ENCODE measurements at regions not wholly inside any gene's neighbourhood (a gene's known extent, or its start where the extent isn't known, plus 50 kb on each side); places are given as distances from the start of the nearest gene placed in this dataset.

DNA sequence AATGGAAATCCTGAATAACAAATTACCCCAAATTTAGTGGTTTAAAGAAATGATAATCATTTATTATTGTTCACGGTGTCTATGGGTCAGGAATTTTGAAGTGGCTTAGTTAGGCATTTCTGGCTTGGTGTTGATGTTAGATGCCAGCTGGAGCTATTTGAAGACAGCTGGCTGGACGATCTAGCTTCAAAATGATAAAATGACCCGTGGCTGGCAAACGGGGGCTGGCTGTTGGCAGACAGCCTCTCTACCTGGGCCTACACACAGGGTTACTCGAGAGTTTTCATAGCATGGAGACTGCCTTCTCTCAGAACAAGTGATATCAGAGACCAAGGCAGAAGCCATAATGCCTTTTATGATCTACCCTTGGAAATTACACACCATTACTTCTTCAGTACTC is 285.2 kb downstream of the METTL15 start:
- H3K4me3 ChIP-seq (ENCODE audit: low read depth, low read length) = no peak overlapping the region
- TF ChIP-seq, protein P1, sequence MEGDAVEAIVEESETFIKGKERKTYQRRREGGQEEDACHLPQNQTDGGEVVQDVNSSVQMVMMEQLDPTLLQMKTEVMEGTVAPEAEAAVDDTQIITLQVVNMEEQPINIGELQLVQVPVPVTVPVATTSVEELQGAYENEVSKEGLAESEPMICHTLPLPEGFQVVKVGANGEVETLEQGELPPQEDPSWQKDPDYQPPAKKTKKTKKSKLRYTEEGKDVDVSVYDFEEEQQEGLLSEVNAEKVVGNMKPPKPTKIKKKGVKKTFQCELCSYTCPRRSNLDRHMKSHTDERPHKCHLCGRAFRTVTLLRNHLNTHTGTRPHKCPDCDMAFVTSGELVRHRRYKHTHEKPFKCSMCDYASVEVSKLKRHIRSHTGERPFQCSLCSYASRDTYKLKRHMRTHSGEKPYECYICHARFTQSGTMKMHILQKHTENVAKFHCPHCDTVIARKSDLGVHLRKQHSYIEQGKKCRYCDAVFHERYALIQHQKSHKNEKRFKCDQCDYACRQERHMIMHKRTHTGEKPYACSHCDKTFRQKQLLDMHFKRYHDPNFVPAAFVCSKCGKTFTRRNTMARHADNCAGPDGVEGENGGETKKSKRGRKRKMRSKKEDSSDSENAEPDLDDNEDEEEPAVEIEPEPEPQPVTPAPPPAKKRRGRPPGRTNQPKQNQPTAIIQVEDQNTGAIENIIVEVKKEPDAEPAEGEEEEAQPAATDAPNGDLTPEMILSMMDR (conservative IDR thresholded peaks at IDR 0.05; ENCODE audit: low read depth, low read length) = no peak
- no peak for DNase-seq (ENCODE audit: low read depth)

DNA sequence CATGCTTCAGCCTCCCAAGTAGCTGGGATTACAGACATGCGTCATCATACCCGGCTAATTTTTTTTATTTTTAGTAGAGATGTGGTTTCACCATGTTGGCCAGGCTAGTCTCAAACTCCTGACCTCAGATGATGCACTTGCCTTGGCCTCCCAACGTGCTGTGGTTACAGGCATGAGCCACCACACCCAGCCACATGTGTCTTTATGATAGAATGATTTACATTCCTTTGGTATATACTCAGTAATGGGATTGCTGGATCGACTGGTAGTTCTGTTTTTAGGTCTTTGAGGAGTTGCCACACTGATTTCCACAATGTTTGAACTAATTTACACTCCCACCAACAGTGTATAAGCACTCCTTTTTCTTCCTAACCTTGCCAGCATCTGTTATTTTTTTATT is 276.2 kb downstream of the METTL15 start:
- H3K4me3 ChIP-seq (ENCODE audit: low read depth, low read length) = no peak overlapping the region
- peak; percentile 95 for DNase-seq (ENCODE audit: low read depth)
- TF ChIP-seq, protein P1 (conservative IDR thresholded peaks at IDR 0.05; ENCODE audit: low read depth, low read length) = no peak

DNA sequence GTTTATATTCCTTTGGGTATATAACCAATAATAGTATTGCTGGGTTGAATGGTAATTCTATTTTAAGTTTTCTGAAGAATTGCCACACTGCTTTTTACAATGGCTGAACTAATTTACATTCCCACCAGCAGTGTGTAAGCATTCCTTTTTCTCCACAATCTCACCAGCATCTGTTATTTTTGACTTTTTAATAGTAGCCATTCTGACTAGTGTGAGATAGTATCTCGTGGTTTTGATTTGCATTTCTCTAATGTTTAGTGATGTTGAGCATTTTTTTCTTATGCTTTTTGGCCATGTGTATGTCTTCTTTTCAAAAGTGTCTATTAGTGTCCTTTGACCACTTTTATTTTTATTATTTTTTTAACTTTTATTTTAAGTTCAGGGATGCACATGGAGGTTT is 275.3 kb downstream of the METTL15 start:
- no peak overlapping the region for H3K4me3 ChIP-seq (ENCODE audit: low read depth, low read length)
- TF ChIP-seq, protein P1 (conservative IDR thresholded peaks at IDR 0.05; ENCODE audit: low read depth, low read length) = no peak
- DNase-seq (ENCODE audit: low read depth) = peak; percentile 9

Measured in choroid plexus epithelial cell (primary cell).